ENCODE measurements at regions not wholly inside any gene's neighbourhood (a gene's known extent, or its start where the extent isn't known, plus 50 kb on each side); places are given as distances from the start of the nearest gene placed in this dataset.

GRCh38 chr10:126783806-126784557 is 113.5 kb upstream of the C10orf90 start:
- no peaks in the 10 kb centered on the region for H3K4me1 Mint-ChIP-seq (ENCODE audit: low read depth)
- H3K36me3 Mint-ChIP-seq (ENCODE audit: low read depth) = no peaks in the 10 kb centered on the region
- no peak overlapping the region for H3K27ac Mint-ChIP-seq
- TF ChIP-seq CTCF (IDR thresholded peaks at IDR 0.05) = no peak
- H3K4me3 Mint-ChIP-seq = no peak overlapping the region
- no peak for DNase-seq
- no peaks in the 10 kb centered on the region for H3K27me3 Mint-ChIP-seq (ENCODE audit: insufficient read depth)
- peaks cover 10% of the 10 kb centered on the region; the same call in 1 of the 2 replicates for H3K9me3 Mint-ChIP-seq

GRCh38 chr10:126787201-126787600 is 116.7 kb upstream of the C10orf90 start:
- Mint-ChIP-seq H3K9me3 (peaks cover 12% of the 10 kb centered on the region; the same call in 1 of the 2 replicates), H3K27me3 (ENCODE audit: insufficient read depth) (no peaks in the 10 kb centered on the region), H3K4me1 (ENCODE audit: low read depth) (no peaks in the 10 kb centered on the region), H3K36me3 (ENCODE audit: low read depth) (no peaks in the 10 kb centered on the region), H3K27ac (no peak overlapping the region), H3K4me3 (no peak overlapping the region)
- TF ChIP-seq CTCF (IDR thresholded peaks at IDR 0.05) = no peak
- no peak for DNase-seq

- Mint-ChIP-seq H3K36me3 (ENCODE audit: low read depth) (no peaks in the 10 kb centered on the region), H3K4me1 (ENCODE audit: low read depth) (no peaks in the 10 kb centered on the region), H3K9me3 (peaks cover 47% of the 10 kb centered on the region), H3K27ac (no peak overlapping the region), H3K27me3 (ENCODE audit: insufficient read depth) (no peaks in the 10 kb centered on the region; the same call in 1 of the 2 replicates), H3K4me3 (no peak overlapping the region)
- TF ChIP-seq CTCF (IDR thresholded peaks at IDR 0.05) = no peak
- no peak for DNase-seq
Observed at GRCh38 chr10:126795318-126795717, 109.9 kb upstream of the DOCK1 start.

- no peaks in the 10 kb centered on the region; the same call in 1 of the 2 replicates for H3K27me3 Mint-ChIP-seq (ENCODE audit: insufficient read depth)
- no peaks in the 10 kb centered on the region for H3K36me3 Mint-ChIP-seq (ENCODE audit: low read depth)
- peaks cover 31% of the 10 kb centered on the region for H3K9me3 Mint-ChIP-seq
- H3K27ac Mint-ChIP-seq = no peak overlapping the region
- no peak for DNase-seq
- no peak for TF ChIP-seq CTCF (IDR thresholded peaks at IDR 0.05)
- no peaks in the 10 kb centered on the region for H3K4me1 Mint-ChIP-seq (ENCODE audit: low read depth)
- no peak overlapping the region for H3K4me3 Mint-ChIP-seq
Observed at GRCh38 chr10:126798649-126799048, 106.6 kb upstream of the DOCK1 start.

- H3K4me3 Mint-ChIP-seq = no peak overlapping the region
- no peaks in the 10 kb centered on the region for H3K4me1 Mint-ChIP-seq (ENCODE audit: low read depth)
- H3K36me3 Mint-ChIP-seq (ENCODE audit: low read depth) = no peaks in the 10 kb centered on the region
- H3K9me3 Mint-ChIP-seq = peaks cover 5% of the 10 kb centered on the region; the same call in 1 of the 2 replicates
- H3K27me3 Mint-ChIP-seq (ENCODE audit: insufficient read depth) = no peaks in the 10 kb centered on the region; the same call in 1 of the 2 replicates
- H3K27ac Mint-ChIP-seq = no peak overlapping the region
- DNase-seq = no peak
- no peak for TF ChIP-seq CTCF (IDR thresholded peaks at IDR 0.05)
Observed at GRCh38 chr10:126803394-126803793, 101.8 kb upstream of the DOCK1 start.

Measured in HFFc6 (cell line).